Liver (tissue), 8 donors: ENCODE measurements at regions not wholly inside any gene's neighbourhood (a gene's known extent, or its start where the extent isn't known, plus 50 kb on each side); places are given as distances from the start of the nearest gene placed in this dataset.

Experiments used
- DNase-seq: peaks from one replicate; pipeline ENCODE4 v3.0.0-alpha.2; 2017; ENCODE audit warnings: low spot score
- H3K27ac ChIP-seq, 2 donors: one replicate each; pipeline ENCODE4 v1.7.0; 2013; ENCODE audit warnings: inconsistent platforms in 2 of 2, low read length in 2 of 2, control low read depth in 1 of 2, low read depth in 1 of 2, mild to moderate bottlenecking in 1 of 2
- H3K27me3 ChIP-seq, 4 donors: one replicate each; pipeline versions ENCODE4 v1.6.1 to v1.7.0; 2013; ENCODE audit warnings: low read length in 3 of 4, inconsistent platforms in 1 of 4, mild to moderate bottlenecking in 1 of 4, moderate library complexity in 1 of 4; ENCODE audit not compliant: control insufficient read depth in 4 of 4, insufficient read depth in 4 of 4
- H3K36me3 ChIP-seq, 4 donors: one replicate each; pipeline versions ENCODE4 v1.6.1 to v1.7.0; 2013; ENCODE audit warnings: low read length in 3 of 4, mild to moderate bottlenecking in 3 of 4, low read depth in 1 of 4, moderate library complexity in 1 of 4; ENCODE audit not compliant: control insufficient read depth in 4 of 4, insufficient read depth in 3 of 4
- H3K4me1 ChIP-seq, 4 donors: one replicate each; pipeline versions ENCODE4 v1.6.1 to v1.7.0; 2013; ENCODE audit warnings: low read length in 3 of 4, mild to moderate bottlenecking in 3 of 4, moderate library complexity in 1 of 4; ENCODE audit not compliant: control insufficient read depth in 4 of 4, insufficient read depth in 4 of 4
- H3K4me3 ChIP-seq, 3 donors: one replicate each; pipeline versions ENCODE4 v1.6.1 to v1.7.0; 2013; ENCODE audit warnings: low read length in 3 of 3, control low read depth in 1 of 3, low read depth in 1 of 3, mild to moderate bottlenecking in 1 of 3
- H3K9ac ChIP-seq, 2 donors: one replicate each; pipeline ENCODE4 v1.7.0; 2013; ENCODE audit warnings: low read length in 2 of 2, mild to moderate bottlenecking in 2 of 2, moderate library complexity in 2 of 2, control low read depth in 1 of 2, low read depth in 1 of 2
- H3K9me3 ChIP-seq, 4 donors: one replicate each; pipeline versions ENCODE4 v1.6.1 to v1.7.0; 2013; ENCODE audit warnings: low read length in 3 of 4; ENCODE audit not compliant: control insufficient read depth in 4 of 4
- EGR1 ChIP-seq, 2 donors: IDR thresholded peaks; 2 replicates each; pipeline ENCODE4 v1.6.1; 2016 to 2018; ENCODE audit warnings: antibody characterized with exemption in 2 of 2, low read depth in 2 of 2
- FOXA1 ChIP-seq: IDR thresholded peaks from 2 replicates; pipeline ENCODE4 v1.6.1; 2016; ENCODE audit warnings: antibody characterized with exemption
- FOXA2 ChIP-seq: IDR thresholded peaks from 2 replicates; pipeline ENCODE4 v1.6.1; 2016; ENCODE audit warnings: antibody characterized with exemption
- GABPA ChIP-seq, 2 donors: IDR thresholded peaks in 1 of 2; conservative IDR thresholded peaks in 1 of 2; 2 replicates each; pipeline ENCODE4 v1.6.1; 2016; ENCODE audit warnings: antibody characterized with exemption in 2 of 2, mild to moderate bottlenecking in 1 of 2, moderate library complexity in 1 of 2
- HNF4A ChIP-seq, 2 donors: conservative IDR thresholded peaks; 2 replicates each; pipeline ENCODE4 v1.6.1; 2016; ENCODE audit warnings: antibody characterized with exemption in 2 of 2, mild to moderate bottlenecking in 2 of 2
- HNF4G ChIP-seq: IDR thresholded peaks from 2 replicates; pipeline ENCODE4 v1.6.1; 2016; ENCODE audit warnings: antibody characterized with exemption
- JUND ChIP-seq, 2 donors: IDR thresholded peaks; 2 replicates each; pipeline ENCODE4 v1.6.1; 2016; ENCODE audit warnings: antibody characterized with exemption in 2 of 2
- NR2F2 ChIP-seq: IDR thresholded peaks from 2 replicates; pipeline ENCODE4 v1.6.1; 2016; ENCODE audit warnings: antibody characterized with exemption
- SP1 ChIP-seq: IDR thresholded peaks from 2 replicates; pipeline ENCODE4 v1.6.1; 2018; ENCODE audit warnings: antibody characterized with exemption, mild to moderate bottlenecking
- TAF1 ChIP-seq: conservative IDR thresholded peaks from 2 replicates; pipeline ENCODE4 v1.6.1; 2016; ENCODE audit warnings: antibody characterized with exemption, mild to moderate bottlenecking
- YY1 ChIP-seq: IDR thresholded peaks from 2 replicates; pipeline ENCODE4 v1.6.1; 2016; ENCODE audit warnings: antibody characterized with exemption, mild to moderate bottlenecking
- WGBS: extraction: QIAGEN DNeasy Blood & Tissue Kit; methylation state at CpG from one replicate; pipeline ENCODE4 v1.1.7; 2013; 5-methylcytosine and 5-hydroxymethylcytosine counted together
- TF ChIP-seq, protein P1 (sequence below): IDR thresholded peaks from 2 replicates; pipeline ENCODE4 v1.6.1; 2016; ENCODE audit warnings: antibody characterized with exemption
- TF ChIP-seq, protein P2 (sequence below): IDR thresholded peaks from 2 replicates; pipeline ENCODE4 v1.6.1; 2016; ENCODE audit warnings: antibody characterized with exemption, mild to moderate bottlenecking
- TF ChIP-seq, protein P3 (sequence below): IDR thresholded peaks from 2 replicates; pipeline ENCODE4 v1.6.1; 2016; ENCODE audit warnings: antibody characterized with exemption
- TF ChIP-seq, protein P4 (sequence below): fragments of 150-350 bp; IDR thresholded peaks from 2 replicates; pipeline ENCODE4 v1.5.1; 2017; ENCODE audit warnings: improper control_type of control experiment, low read depth, low read length; ENCODE audit not compliant: missing input control
- TF ChIP-seq, protein P5 (sequence below): IDR thresholded peaks from 2 replicates; pipeline ENCODE4 v1.6.1; 2016; ENCODE audit warnings: antibody characterized with exemption
- donor health status: healthy.
- donor health status: healthy.
- donor health status: healthy.
- donor health status: healthy.
- donor health status: healthy.

DNA sequence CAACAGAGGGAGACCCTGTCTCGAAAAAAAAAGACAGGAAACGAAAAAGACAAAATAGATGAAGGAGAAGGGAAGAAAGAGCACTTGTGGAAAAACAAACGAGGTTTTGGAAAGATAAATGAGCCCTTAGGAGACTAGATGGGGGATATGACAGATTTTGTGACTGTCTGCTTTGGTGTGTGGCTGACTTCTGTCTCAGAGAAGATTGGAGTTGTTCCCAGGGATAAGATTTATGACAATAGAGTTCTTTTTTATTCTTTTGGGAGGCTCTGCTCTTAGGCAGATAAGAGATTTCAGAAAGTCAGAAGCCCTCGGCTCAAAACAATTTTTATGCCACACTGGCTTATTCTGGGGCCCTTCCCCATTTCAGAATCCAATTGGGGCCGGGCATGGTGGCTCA is 73.9 kb upstream of the ATF7IP2 start:
- no peak overlapping the region for H3K4me3 ChIP-seq
- DNase-seq: no peak
- no peaks in the 10 kb centered on the region for H3K36me3 ChIP-seq
- H3K27me3 ChIP-seq: no peaks in the 10 kb centered on the region
- no peak overlapping the region for H3K27ac ChIP-seq
- H3K9ac ChIP-seq: no peak overlapping the region
- 87% methylated on average over 5 of the region's 5 CpGs for WGBS
- no peak for TF ChIP-seq TAF1
- TF ChIP-seq, protein P1, sequence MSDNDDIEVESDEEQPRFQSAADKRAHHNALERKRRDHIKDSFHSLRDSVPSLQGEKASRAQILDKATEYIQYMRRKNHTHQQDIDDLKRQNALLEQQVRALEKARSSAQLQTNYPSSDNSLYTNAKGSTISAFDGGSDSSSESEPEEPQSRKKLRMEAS: no peak
- TF ChIP-seq, protein P2, sequence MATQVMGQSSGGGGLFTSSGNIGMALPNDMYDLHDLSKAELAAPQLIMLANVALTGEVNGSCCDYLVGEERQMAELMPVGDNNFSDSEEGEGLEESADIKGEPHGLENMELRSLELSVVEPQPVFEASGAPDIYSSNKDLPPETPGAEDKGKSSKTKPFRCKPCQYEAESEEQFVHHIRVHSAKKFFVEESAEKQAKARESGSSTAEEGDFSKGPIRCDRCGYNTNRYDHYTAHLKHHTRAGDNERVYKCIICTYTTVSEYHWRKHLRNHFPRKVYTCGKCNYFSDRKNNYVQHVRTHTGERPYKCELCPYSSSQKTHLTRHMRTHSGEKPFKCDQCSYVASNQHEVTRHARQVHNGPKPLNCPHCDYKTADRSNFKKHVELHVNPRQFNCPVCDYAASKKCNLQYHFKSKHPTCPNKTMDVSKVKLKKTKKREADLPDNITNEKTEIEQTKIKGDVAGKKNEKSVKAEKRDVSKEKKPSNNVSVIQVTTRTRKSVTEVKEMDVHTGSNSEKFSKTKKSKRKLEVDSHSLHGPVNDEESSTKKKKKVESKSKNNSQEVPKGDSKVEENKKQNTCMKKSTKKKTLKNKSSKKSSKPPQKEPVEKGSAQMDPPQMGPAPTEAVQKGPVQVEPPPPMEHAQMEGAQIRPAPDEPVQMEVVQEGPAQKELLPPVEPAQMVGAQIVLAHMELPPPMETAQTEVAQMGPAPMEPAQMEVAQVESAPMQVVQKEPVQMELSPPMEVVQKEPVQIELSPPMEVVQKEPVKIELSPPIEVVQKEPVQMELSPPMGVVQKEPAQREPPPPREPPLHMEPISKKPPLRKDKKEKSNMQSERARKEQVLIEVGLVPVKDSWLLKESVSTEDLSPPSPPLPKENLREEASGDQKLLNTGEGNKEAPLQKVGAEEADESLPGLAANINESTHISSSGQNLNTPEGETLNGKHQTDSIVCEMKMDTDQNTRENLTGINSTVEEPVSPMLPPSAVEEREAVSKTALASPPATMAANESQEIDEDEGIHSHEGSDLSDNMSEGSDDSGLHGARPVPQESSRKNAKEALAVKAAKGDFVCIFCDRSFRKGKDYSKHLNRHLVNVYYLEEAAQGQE: no peak
- no peak for TF ChIP-seq HNF4A (conservative IDR thresholded peaks at IDR 0.05)
- no peak for TF ChIP-seq FOXA1
- TF ChIP-seq, protein P3, sequence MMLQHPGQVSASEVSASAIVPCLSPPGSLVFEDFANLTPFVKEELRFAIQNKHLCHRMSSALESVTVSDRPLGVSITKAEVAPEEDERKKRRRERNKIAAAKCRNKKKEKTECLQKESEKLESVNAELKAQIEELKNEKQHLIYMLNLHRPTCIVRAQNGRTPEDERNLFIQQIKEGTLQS: no peak
- TF ChIP-seq YY1: no peak
- TF ChIP-seq HNF4G: no peak
- no peak for TF ChIP-seq GABPA (IDR thresholded peaks at IDR 0.05 in 1 of 2, conservative IDR thresholded peaks at IDR 0.05 in 1 of 2)
- TF ChIP-seq, protein P4, sequence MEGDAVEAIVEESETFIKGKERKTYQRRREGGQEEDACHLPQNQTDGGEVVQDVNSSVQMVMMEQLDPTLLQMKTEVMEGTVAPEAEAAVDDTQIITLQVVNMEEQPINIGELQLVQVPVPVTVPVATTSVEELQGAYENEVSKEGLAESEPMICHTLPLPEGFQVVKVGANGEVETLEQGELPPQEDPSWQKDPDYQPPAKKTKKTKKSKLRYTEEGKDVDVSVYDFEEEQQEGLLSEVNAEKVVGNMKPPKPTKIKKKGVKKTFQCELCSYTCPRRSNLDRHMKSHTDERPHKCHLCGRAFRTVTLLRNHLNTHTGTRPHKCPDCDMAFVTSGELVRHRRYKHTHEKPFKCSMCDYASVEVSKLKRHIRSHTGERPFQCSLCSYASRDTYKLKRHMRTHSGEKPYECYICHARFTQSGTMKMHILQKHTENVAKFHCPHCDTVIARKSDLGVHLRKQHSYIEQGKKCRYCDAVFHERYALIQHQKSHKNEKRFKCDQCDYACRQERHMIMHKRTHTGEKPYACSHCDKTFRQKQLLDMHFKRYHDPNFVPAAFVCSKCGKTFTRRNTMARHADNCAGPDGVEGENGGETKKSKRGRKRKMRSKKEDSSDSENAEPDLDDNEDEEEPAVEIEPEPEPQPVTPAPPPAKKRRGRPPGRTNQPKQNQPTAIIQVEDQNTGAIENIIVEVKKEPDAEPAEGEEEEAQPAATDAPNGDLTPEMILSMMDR: no peak
- no peak for TF ChIP-seq FOXA2
- TF ChIP-seq, protein P5, sequence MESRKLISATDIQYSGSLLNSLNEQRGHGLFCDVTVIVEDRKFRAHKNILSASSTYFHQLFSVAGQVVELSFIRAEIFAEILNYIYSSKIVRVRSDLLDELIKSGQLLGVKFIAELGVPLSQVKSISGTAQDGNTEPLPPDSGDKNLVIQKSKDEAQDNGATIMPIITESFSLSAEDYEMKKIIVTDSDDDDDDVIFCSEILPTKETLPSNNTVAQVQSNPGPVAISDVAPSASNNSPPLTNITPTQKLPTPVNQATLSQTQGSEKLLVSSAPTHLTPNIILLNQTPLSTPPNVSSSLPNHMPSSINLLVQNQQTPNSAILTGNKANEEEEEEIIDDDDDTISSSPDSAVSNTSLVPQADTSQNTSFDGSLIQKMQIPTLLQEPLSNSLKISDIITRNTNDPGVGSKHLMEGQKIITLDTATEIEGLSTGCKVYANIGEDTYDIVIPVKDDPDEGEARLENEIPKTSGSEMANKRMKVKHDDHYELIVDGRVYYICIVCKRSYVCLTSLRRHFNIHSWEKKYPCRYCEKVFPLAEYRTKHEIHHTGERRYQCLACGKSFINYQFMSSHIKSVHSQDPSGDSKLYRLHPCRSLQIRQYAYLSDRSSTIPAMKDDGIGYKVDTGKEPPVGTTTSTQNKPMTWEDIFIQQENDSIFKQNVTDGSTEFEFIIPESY: no peak
- TF ChIP-seq SP1: no peak
- no peak for TF ChIP-seq EGR1 (IDR thresholded peaks at IDR 0.05; ENCODE audit: low read depth in 2 of 2)
- TF ChIP-seq JUND (IDR thresholded peaks at IDR 0.05): no peak
- no peak for TF ChIP-seq NR2F2
- peaks cover 0 to 17% (median 11%) of the 10 kb centered on the region in 4 donors for H3K4me1 ChIP-seq
- no peaks in the 10 kb centered on the region for H3K9me3 ChIP-seq
